GM12878 (cell line): ENCODE measurements at regions not wholly inside any gene's neighbourhood (a gene's known extent, or its start where the extent isn't known, plus 50 kb on each side); places are given as distances from the start of the nearest gene placed in this dataset.

Experiments used
- ATAC-seq: fragments of 200-7000 bp; cut with Tn5 transposase; 3 replicates; pipeline ENCODE4 v1.9.1; 2020; ENCODE audit warnings: mild to moderate bottlenecking, moderate library complexity
- BruUV-seq: library from RNA; stranded (reverse); fragments of 400-500 nt; replicated peaks from 2 replicates; lab custom pipeline; 2021; lab: Mats Ljungman, UMichigan
- CTCF ChIA-PET: fragments of 300-600 bp; sonication (Branson Sonifier 250); formaldehyde crosslinking; extraction: SDS; loops from one replicate; lab custom pipeline; 2021; ENCODE audit warnings: inconsistent platforms; lab: Yijun Ruan, JAX
- POLR2A ChIA-PET: fragments of 350-600 bp; formaldehyde crosslinking; extraction: SDS; loops from one replicate; lab custom pipeline; 2021; ENCODE audit warnings: inconsistent platforms; lab: Charles Lee
- RAD21 ChIA-PET: fragments of 300-600 bp; sonication (Branson Sonifier 250); formaldehyde crosslinking; loops from one replicate; lab custom pipeline; 2023; ENCODE audit warnings: antibody characterized with exemption; ENCODE audit not compliant: unreplicated experiment; lab: Charles Lee
- SMC1A ChIA-PET: fragments of 300-600 bp; sonication (Branson Sonifier 250); formaldehyde crosslinking; loops from one replicate; lab custom pipeline; 2023; ENCODE audit not compliant: unreplicated experiment, uncharacterized antibody; lab: Charles Lee
- DNase-seq: peaks from one replicate; pipeline ENCODE4 v3.0.0-alpha.2; 2011; ENCODE audit warnings: low read depth, low spot score
- FAIRE-seq: peaks from 3 replicates; lab custom pipeline; 2011; peaks lifted over from hg19 to GRCh38; lab: Jason Lieb, UNC
- H2AFZ ChIP-seq: 2 replicates; pipeline ENCODE4 v1.6.0; 2011; ENCODE audit warnings: low read depth, low read length, control low read depth; ENCODE audit not compliant: control insufficient read depth
- H3K27ac ChIP-seq: 2 replicates; pipeline ENCODE4 v1.5.1; 2011; ENCODE audit warnings: control low read depth; ENCODE audit not compliant: control insufficient read depth, insufficient read depth
- H3K27me3 ChIP-seq, 2 experiments: replicated peaks in 1 of 2; 2 replicates each; pipeline versions ENCODE4 v1.6.0 to v1.6.1; 2011; ENCODE audit warnings: low read length in 1 of 2; ENCODE audit not compliant: control insufficient read depth in 2 of 2, insufficient read depth in 2 of 2
- H3K36me3 ChIP-seq, 2 experiments: 2 replicates each; pipeline ENCODE4 v1.5.1; 2011; ENCODE audit warnings: low read length in 1 of 2; ENCODE audit not compliant: control insufficient read depth in 2 of 2, insufficient read depth in 2 of 2
- H3K4me1 ChIP-seq: 2 replicates; pipeline ENCODE4 v1.6.1; 2011; ENCODE audit warnings: mild to moderate bottlenecking, low read length, moderate library complexity, mixed read lengths; ENCODE audit not compliant: control insufficient read depth, insufficient read depth
- H3K4me2 ChIP-seq: 2 replicates; pipeline ENCODE4 v1.6.0; 2011; ENCODE audit warnings: control low read depth; ENCODE audit not compliant: control insufficient read depth, insufficient read depth
- H3K4me3 ChIP-seq: fragments of 200-600 bp; sonication (generic); 2 replicates; pipeline ENCODE4 v1.5.1; 2016
- H3K79me2 ChIP-seq: 2 replicates; pipeline ENCODE4 v1.6.0; 2011; ENCODE audit warnings: low read length; ENCODE audit not compliant: control insufficient read depth, insufficient read depth
- H3K9ac ChIP-seq: 2 replicates; pipeline ENCODE4 v1.8.0; 2011; ENCODE audit warnings: low read length, control low read depth, mixed read lengths; ENCODE audit not compliant: control insufficient read depth, insufficient read depth
- H3K9me3 ChIP-seq: replicated peaks from 3 replicates; pipeline ENCODE4 v1.5.1; 2011; ENCODE audit warnings: mild to moderate bottlenecking, low read length; ENCODE audit not compliant: control insufficient read depth, insufficient read depth
- H4K20me1 ChIP-seq: 2 replicates; pipeline ENCODE4 v1.6.0; 2011; ENCODE audit not compliant: control insufficient read depth, insufficient read depth
- CEBPZ ChIP-seq: fragments of 150-350 bp; IDR thresholded peaks from 2 replicates; pipeline ENCODE4 v1.6.1; 2016; ENCODE audit warnings: low read depth, low read length
- CHD1 ChIP-seq: IDR thresholded peaks from 2 replicates; pipeline ENCODE4 v1.6.1; 2012; ENCODE audit warnings: low read depth, low read length, improper control_type of control experiment
- CREB1 ChIP-seq: IDR thresholded peaks from 2 replicates; pipeline ENCODE4 v1.6.1; 2012; ENCODE audit warnings: low read depth, mild to moderate bottlenecking, inconsistent platforms
- ETV6 ChIP-seq, 2 experiments: fragments of 450-650 bp in 1 of 2; IDR thresholded peaks in 1 of 2; conservative IDR thresholded peaks in 1 of 2; 2 replicates each; pipeline ENCODE4 v1.6.1; 2014; ENCODE audit warnings: antibody characterized with exemption in 1 of 2, borderline replicate concordance in 1 of 2, low read depth in 1 of 2, mild to moderate bottlenecking in 1 of 2, moderate library complexity in 1 of 2
- HSF1 ChIP-seq: fragments of 150-350 bp; IDR thresholded peaks from 2 replicates; pipeline ENCODE4 v1.6.1; 2014; ENCODE audit warnings: mild to moderate bottlenecking, low read depth, low read length
- NRF1 ChIP-seq: conservative IDR thresholded peaks from 2 replicates; pipeline ENCODE4 v1.6.1; 2011; ENCODE audit warnings: mild to moderate bottlenecking, low read depth, low read length, improper control_type of control experiment
- RELA ChIP-seq: fragments of 450-650 bp; IDR thresholded peaks from 2 replicates; pipeline ENCODE4 v1.8.0; 2014; ENCODE audit warnings: borderline replicate concordance; ENCODE audit not compliant: partially characterized antibody
- SP1 ChIP-seq: IDR thresholded peaks from one replicate; pipeline ENCODE4 v1.6.1; 2011; ENCODE audit warnings: low read depth, low read length
- STAT3 ChIP-seq: IDR thresholded peaks from 2 replicates; pipeline ENCODE4 v1.6.1; 2011; ENCODE audit warnings: low read depth, low read length, improper control_type of control experiment
- SUPT20H ChIP-seq: IDR thresholded peaks from 2 replicates; pipeline ENCODE4 v1.6.1; 2011; ENCODE audit warnings: low read depth, mild to moderate bottlenecking, low read length, moderate library complexity, borderline replicate concordance; ENCODE audit not compliant: control insufficient read depth
- SUZ12 ChIP-seq: fragments of 200-600 bp; sonication (generic); IDR thresholded peaks from one replicate; pipeline ENCODE4 v1.6.1; 2018; ENCODE audit warnings: antibody characterized with exemption, mild to moderate bottlenecking; ENCODE audit not compliant: unreplicated experiment
- ZNF622 ChIP-seq: fragments of 450-650 bp; IDR thresholded peaks from 2 replicates; pipeline ENCODE4 v1.6.1; 2017; ENCODE audit warnings: mild to moderate bottlenecking, inconsistent platforms
- WGBS: methylation state at CpG from one replicate; pipeline ENCODE4 v1.1.6; 2016; ENCODE audit warnings: low lambda C conversion rate; ENCODE audit not compliant: insufficient replicate concordance, insufficient coverage; ENCODE audit errors: missing lambda C conversion rate; 5-methylcytosine and 5-hydroxymethylcytosine counted together
- in situ Hi-C: fragments of 300-500 bp; cut with MboI; formaldehyde crosslinking; loops from 9 replicates; pipeline ENCODE4 v1.14.3; 2018; ENCODE audit warnings: mixed read lengths
- intact Hi-C: fragments of 100-400 bp; cut with micrococcal nuclease; formaldehyde crosslinking; loops from one replicate; pipeline ENCODE4 v1.14.2; 2022; ENCODE audit not compliant: unreplicated experiment
- TF ChIP-seq, protein P1 (sequence below): IDR thresholded peaks from 2 replicates; pipeline ENCODE4 v1.6.1; 2011; ENCODE audit warnings: borderline replicate concordance, low read depth, mild to moderate bottlenecking, moderate library complexity, mixed read lengths, low read length; ENCODE audit not compliant: insufficient read depth; ENCODE audit errors: extremely low read length

- intact Hi-C loops = no loop called here
- Histone ChIP-seq H3K27me3 (no peaks in the 10 kb centered on the region), H3K9me3 (no peaks in the 10 kb centered on the region), H3K4me2 (no peak overlapping the region), H4K20me1 (no peaks in the 10 kb centered on the region), H3K79me2 (no peaks in the 10 kb centered on the region), H2AFZ (no peak overlapping the region), H3K27ac (no peak overlapping the region), H3K9ac (no peak overlapping the region), H3K4me1 (no peaks in the 10 kb centered on the region), H3K36me3 (no peaks in the 10 kb centered on the region), H3K4me3 (no peak overlapping the region)
- no peak for DNase-seq
- CTCF ChIA-PET = interaction anchor here (0.6 kb wide), 1 partner anchor 254 kb away, joined by 3 read pairs; no protein-coding TSS in a partner anchor
- POLR2A ChIA-PET = no interaction called here
- ATAC-seq = no peak
- no peak for FAIRE-seq
- SMC1A ChIA-PET = no interaction called here
- TF ChIP-seq STAT3 (no peak), RELA (no peak), CEBPZ (no peak), SP1 (no peak), NRF1 (no peak), SUPT20H (no peak), HSF1 (no peak), CHD1 (no peak), SUZ12 (no peak), ZNF622 (no peak), ETV6 (conservative IDR thresholded peaks at IDR 0.05 in 1 of 2, IDR thresholded peaks at IDR 0.05 in 1 of 2; ENCODE audit: borderline replicate concordance in 1 of 2, low read depth in 1 of 2) (no peak), CREB1 (no peak)
- TF ChIP-seq, protein P1, sequence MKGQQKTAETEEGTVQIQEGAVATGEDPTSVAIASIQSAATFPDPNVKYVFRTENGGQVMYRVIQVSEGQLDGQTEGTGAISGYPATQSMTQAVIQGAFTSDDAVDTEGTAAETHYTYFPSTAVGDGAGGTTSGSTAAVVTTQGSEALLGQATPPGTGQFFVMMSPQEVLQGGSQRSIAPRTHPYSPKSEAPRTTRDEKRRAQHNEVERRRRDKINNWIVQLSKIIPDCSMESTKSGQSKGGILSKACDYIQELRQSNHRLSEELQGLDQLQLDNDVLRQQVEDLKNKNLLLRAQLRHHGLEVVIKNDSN = no peak
- RAD21 ChIA-PET = no interaction called here
- WGBS = 16% methylated on average over 2 of the region's 2 CpGs
- no TSS peak for BruUV-seq
- in situ Hi-C loops = no loop called here
Measured at GRCh38 chr3:178342111-178342510, 194.1 kb upstream of the KCNMB2 start.
